Activated CD4-positive, CD25-positive, alpha-beta regulatory T cell treated with anti-CD3 and anti-CD28 coated beads, Interleukin-2, amount 50 U/mL, for 72 hours (primary cell): ENCODE measurements at regions not wholly inside any gene's neighbourhood (a gene's known extent, or its start where the extent isn't known, plus 50 kb on each side); places are given as distances from the start of the nearest gene placed in this dataset.
"Not testable (repeated sequence)": the region's sequence is repeated elsewhere in the genome, so short reads cannot be mapped to it uniquely, and the experiment has no call there.

Experiments used
- DNase-seq: peaks from one replicate; pipeline ENCODE4 v3.0.0; 2021

GRCh38 chr12:47478426-47478825 is 227.4 kb downstream of the RPAP3 start:
- no peak for DNase-seq

- no peak for DNase-seq
These were observed 232.7 kb downstream of the RPAP3 start for GRCh38 chr12:47473091-47473490.

GRCh38 chr12:47470349-47470748 is 235.5 kb downstream of the RPAP3 start:
- DNase-seq = not testable (repeated sequence)

- not testable (repeated sequence) for DNase-seq
These were observed 241.9 kb downstream of the RPAP3 start for GRCh38 chr12:47463918-47464317.

GRCh38 chr12:47458279-47458678 is 247.6 kb downstream of the RPAP3 start:
- DNase-seq = no peak

- DNase-seq = no peak
These were observed 256.0 kb downstream of the RPAP3 start for GRCh38 chr12:47449797-47450196.

GRCh38 chr12:47442310-47442709 is 263.5 kb downstream of the RPAP3 start:
- no peak for DNase-seq

GRCh38 chr12:47441490-47441889 is 264.3 kb downstream of the RPAP3 start:
- DNase-seq = no peak

- no peak for DNase-seq
These were observed 267.7 kb downstream of the RPAP3 start for GRCh38 chr12:47438175-47438574.

GRCh38 chr12:47437570-47437969 is 268.3 kb downstream of the RPAP3 start:
- no peak for DNase-seq

- no peak for DNase-seq
These were observed 272.0 kb downstream of the RPAP3 start for GRCh38 chr12:47433876-47434275.

GRCh38 chr12:47426678-47427309 is 279.0 kb downstream of the RPAP3 start:
- DNase-seq = not testable (repeated sequence)

GRCh38 chr12:47422611-47423010 is 283.2 kb downstream of the RPAP3 start:
- no peak for DNase-seq

GRCh38 chr12:47419497-47419896 is 286.3 kb downstream of the RPAP3 start:
- no peak for DNase-seq

GRCh38 chr12:47417955-47418354 is 287.9 kb downstream of the RPAP3 start:
- DNase-seq = no peak

- no peak for DNase-seq
These were observed 288.7 kb downstream of the RPAP3 start for GRCh38 chr12:47417121-47417520.

- DNase-seq = no peak
These were observed 290.8 kb downstream of the RPAP3 start for GRCh38 chr12:47415054-47415453.

GRCh38 chr12:47414511-47414910 is 291.3 kb downstream of the RPAP3 start:
- DNase-seq = no peak

- DNase-seq = no peak
These were observed 292.0 kb downstream of the RPAP3 start for GRCh38 chr12:47413806-47414205.

GRCh38 chr12:47412601-47413236 is 293.1 kb downstream of the RPAP3 start:
- DNase-seq = no peak

- DNase-seq = no peak
These were observed 293.9 kb downstream of the RPAP3 start for GRCh38 chr12:47411966-47412365.

- DNase-seq = no peak
These were observed 295.0 kb downstream of the RPAP3 start for GRCh38 chr12:47410862-47411261.

- DNase-seq = no peak
These were observed 295.4 kb downstream of the RPAP3 start for GRCh38 chr12:47410383-47410782.

- no peak for DNase-seq
These were observed 296.4 kb downstream of the RPAP3 start for GRCh38 chr12:47409310-47409987.
